Esophagus muscularis mucosa (tissue), 4 donors: ENCODE measurements at regions not wholly inside any gene's neighbourhood (a gene's known extent, or its start where the extent isn't known, plus 50 kb on each side); places are given as distances from the start of the nearest gene placed in this dataset.
A peak's percentile ranks its signal among the peaks of the same experiment; 100 is the strongest.

Experiments used
- DNase-seq: peaks from one replicate; pipeline ENCODE4 v3.0.0-alpha.2; 2017; ENCODE audit errors: extremely low spot score
- H3K27ac ChIP-seq, 4 donors: fragments of 200-600 bp; sonication (generic); replicated peaks in 1 of 4; 1 replicate in 3 of 4; 2 replicates in 1 of 4; pipeline ENCODE4 v1.5.1; 2016 to 2019; ENCODE audit warnings: mild to moderate bottlenecking in 1 of 4
- H3K27me3 ChIP-seq, 4 donors: fragments of 200-600 bp; sonication (generic); one replicate each; pipeline versions ENCODE4 v1.5.1 to v1.6.0; 2016 to 2019
- H3K36me3 ChIP-seq, 4 donors: fragments of 200-600 bp; sonication (generic); one replicate each; pipeline ENCODE4 v1.5.1; 2016 to 2019
- H3K4me1 ChIP-seq, 4 donors: fragments of 200-600 bp; sonication (generic); one replicate each; pipeline ENCODE4 v1.5.1; 2016 to 2019
- H3K4me3 ChIP-seq, 4 donors: fragments of 200-600 bp; sonication (generic); 1 replicate in 2 of 4; 2 replicates in 2 of 4; pipeline ENCODE4 v1.5.1; 2016 to 2019; ENCODE audit warnings: mild to moderate bottlenecking in 4 of 4, moderate library complexity in 1 of 4
- H3K9me3 ChIP-seq, 4 donors: fragments of 200-600 bp; sonication (generic); 1 replicate in 3 of 4; 2 replicates in 1 of 4; pipeline ENCODE4 v1.5.1; 2016 to 2019
- EP300 ChIP-seq: sonication (generic); formaldehyde crosslinking; IDR thresholded peaks from one replicate; pipeline ENCODE4 v1.6.1; 2017; ENCODE audit warnings: antibody characterized with exemption
- POLR2A ChIP-seq: fragments of 450-650 bp; IDR thresholded peaks from one replicate; pipeline ENCODE4 v1.6.1; 2017; ENCODE audit warnings: antibody characterized with exemption, moderate library complexity, mild to moderate bottlenecking, low read depth
- POLR2AphosphoS5 ChIP-seq, 2 donors: sonication (generic); formaldehyde crosslinking; IDR thresholded peaks; one replicate each; pipeline ENCODE4 v1.6.1; 2017; ENCODE audit warnings: antibody characterized with exemption in 2 of 2
- WGBS: methylation state at CpG from one replicate; pipeline ENCODE4 v1.1.5; 2018; 5-methylcytosine and 5-hydroxymethylcytosine counted together
- intact Hi-C: fragments of 100-400 bp; cut with DNase I; formaldehyde crosslinking; loops from one replicate; pipeline ENCODE4 v1.15.1; 2023
- TF ChIP-seq, protein P1 (sequence below), 3 experiments: fragments of 200-600 bp in 2 of 3; fragments of 450-650 bp in 1 of 3; sonication (generic) in 2 of 3; IDR thresholded peaks; one replicate each; pipeline ENCODE4 v1.5.1; 2017 to 2019; ENCODE audit warnings: antibody characterized with exemption in 3 of 3, mild to moderate bottlenecking in 2 of 3, moderate library complexity in 1 of 3

DNA sequence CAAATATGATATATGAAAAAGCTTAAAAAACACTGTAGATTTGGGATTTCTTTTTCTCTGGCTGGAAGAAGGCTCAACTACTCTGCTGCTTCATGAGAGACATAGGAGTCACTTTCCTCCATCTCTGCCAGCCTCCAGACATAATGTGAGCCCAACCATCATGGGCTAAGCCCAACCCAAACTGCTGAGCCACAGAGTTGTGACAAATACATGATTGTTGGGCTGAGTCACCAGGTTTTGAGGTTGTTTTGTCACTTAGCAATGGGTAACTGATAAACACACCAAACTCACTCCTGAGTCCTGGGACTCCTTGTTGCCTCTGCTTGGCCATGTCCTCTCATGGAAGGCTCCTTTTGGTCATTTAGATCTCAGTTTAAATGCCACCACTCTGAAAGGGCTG, 381.8 kb upstream of the FZD8 start:
- Histone ChIP-seq H3K27me3 (no peaks in the 10 kb centered on the region), H3K4me3 (no peak overlapping the region), H3K9me3 (no peaks in the 10 kb centered on the region), H3K36me3 (no peaks in the 10 kb centered on the region), H3K27ac (no peak overlapping the region), H3K4me1 (no peaks in the 10 kb centered on the region)
- TF ChIP-seq POLR2A (no peak), EP300 (no peak), POLR2AphosphoS5 (IDR thresholded peaks at IDR 0.05) (no peak)
- TF ChIP-seq, protein P1, sequence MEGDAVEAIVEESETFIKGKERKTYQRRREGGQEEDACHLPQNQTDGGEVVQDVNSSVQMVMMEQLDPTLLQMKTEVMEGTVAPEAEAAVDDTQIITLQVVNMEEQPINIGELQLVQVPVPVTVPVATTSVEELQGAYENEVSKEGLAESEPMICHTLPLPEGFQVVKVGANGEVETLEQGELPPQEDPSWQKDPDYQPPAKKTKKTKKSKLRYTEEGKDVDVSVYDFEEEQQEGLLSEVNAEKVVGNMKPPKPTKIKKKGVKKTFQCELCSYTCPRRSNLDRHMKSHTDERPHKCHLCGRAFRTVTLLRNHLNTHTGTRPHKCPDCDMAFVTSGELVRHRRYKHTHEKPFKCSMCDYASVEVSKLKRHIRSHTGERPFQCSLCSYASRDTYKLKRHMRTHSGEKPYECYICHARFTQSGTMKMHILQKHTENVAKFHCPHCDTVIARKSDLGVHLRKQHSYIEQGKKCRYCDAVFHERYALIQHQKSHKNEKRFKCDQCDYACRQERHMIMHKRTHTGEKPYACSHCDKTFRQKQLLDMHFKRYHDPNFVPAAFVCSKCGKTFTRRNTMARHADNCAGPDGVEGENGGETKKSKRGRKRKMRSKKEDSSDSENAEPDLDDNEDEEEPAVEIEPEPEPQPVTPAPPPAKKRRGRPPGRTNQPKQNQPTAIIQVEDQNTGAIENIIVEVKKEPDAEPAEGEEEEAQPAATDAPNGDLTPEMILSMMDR (IDR thresholded peaks at IDR 0.05) = no peak
- intact Hi-C loops = no loop called here
- no peak for DNase-seq

DNA sequence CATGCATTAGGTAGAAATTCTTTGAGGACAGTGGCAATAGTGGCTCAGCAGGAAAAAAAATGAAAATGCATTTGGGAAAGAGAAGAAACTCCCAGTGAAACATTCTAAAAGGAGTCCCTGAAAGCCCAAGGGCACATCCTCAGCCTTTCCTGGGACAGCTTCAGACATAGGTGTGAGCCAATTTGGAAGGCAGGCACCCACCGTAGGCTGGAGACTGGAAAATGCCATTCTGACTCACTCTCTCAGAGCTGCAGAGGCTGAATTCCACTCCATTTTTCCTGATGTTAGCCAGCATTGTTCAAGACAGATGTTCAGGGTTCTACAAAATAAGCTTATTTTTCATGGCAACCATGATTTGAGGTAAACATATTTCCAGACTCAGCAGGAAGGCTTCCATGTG, 379.0 kb upstream of the FZD8 start:
- WGBS = 0% methylated on average over 1 of the region's 1 CpG
- intact Hi-C loops = no loop called here
- no peaks in the 10 kb centered on the region for H3K9me3 ChIP-seq
- H3K27me3 ChIP-seq = no peaks in the 10 kb centered on the region
- TF ChIP-seq EP300 = no peak
- TF ChIP-seq, protein P1 (IDR thresholded peaks at IDR 0.05) = no peak
- TF ChIP-seq POLR2AphosphoS5 (IDR thresholded peaks at IDR 0.05) = no peak
- no peak for TF ChIP-seq POLR2A
- peak; percentile 60 for DNase-seq
- H3K4me3 ChIP-seq = no peak overlapping the region
- no peak overlapping the region for H3K27ac ChIP-seq
- H3K4me1 ChIP-seq = no peaks in the 10 kb centered on the region
- no peaks in the 10 kb centered on the region for H3K36me3 ChIP-seq

DNA sequence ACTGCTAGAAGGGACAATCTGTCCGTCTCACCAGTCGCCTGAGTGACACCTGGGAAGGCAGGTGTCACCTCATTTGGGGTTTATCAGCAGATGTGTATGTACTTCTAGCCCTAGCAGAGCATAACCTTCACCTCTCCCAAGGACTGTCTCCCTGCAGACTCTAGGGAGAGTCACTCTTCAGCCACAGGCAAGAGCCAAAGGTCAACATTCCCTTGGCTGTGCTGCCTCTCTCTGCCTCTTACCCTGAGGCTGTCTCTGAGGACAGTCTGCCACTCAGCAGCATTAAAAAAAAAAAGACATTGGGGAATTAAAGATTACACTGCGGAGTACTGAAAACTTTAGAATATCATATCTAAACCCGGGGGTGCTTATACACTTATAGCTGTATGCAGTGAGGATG, 377.7 kb upstream of the FZD8 start:
- intact Hi-C loops = no loop called here
- DNase-seq = no peak
- WGBS = 91% methylated on average over 4 of the region's 4 CpGs
- Histone ChIP-seq H3K36me3 (no peaks in the 10 kb centered on the region), H3K4me1 (no peaks in the 10 kb centered on the region), H3K27me3 (no peaks in the 10 kb centered on the region), H3K9me3 (no peaks in the 10 kb centered on the region), H3K4me3 (no peak overlapping the region), H3K27ac (no peak overlapping the region)
- no peak for TF ChIP-seq EP300
- TF ChIP-seq POLR2A = no peak
- TF ChIP-seq POLR2AphosphoS5 (IDR thresholded peaks at IDR 0.05) = no peak
- TF ChIP-seq, protein P1 (IDR thresholded peaks at IDR 0.05) = no peak

DNA sequence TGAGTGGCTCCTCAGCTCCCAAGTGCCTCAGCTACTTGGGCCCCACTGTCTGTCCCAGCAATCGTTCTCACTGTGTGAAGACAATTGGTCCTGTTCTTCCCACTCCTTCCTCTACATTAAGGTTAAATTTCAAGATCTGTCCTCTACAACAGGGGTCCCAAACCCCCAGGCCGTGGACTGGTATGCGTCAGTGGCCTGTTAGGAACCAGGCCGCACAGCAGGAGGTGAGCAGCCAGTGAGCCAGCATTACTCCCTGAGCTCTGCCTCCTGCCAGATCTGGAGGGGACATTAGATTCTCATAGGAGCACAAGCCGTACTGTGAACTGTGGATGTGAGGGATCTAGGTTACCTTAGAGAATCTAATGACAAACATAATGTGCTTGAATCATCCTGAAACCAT, 376.9 kb upstream of the FZD8 start:
- TF ChIP-seq EP300 = no peak
- TF ChIP-seq, protein P1 (IDR thresholded peaks at IDR 0.05) = no peak
- TF ChIP-seq POLR2A = no peak
- no peak for TF ChIP-seq POLR2AphosphoS5 (IDR thresholded peaks at IDR 0.05)
- intact Hi-C loops = no loop called here
- no peaks in the 10 kb centered on the region for H3K36me3 ChIP-seq
- DNase-seq = peak; percentile 86
- WGBS = 95% methylated on average over 5 of the region's 5 CpGs
- H3K9me3 ChIP-seq = no peaks in the 10 kb centered on the region
- H3K4me3 ChIP-seq = no peak overlapping the region
- no peak overlapping the region for H3K27ac ChIP-seq
- no peaks in the 10 kb centered on the region for H3K27me3 ChIP-seq
- H3K4me1 ChIP-seq = no peaks in the 10 kb centered on the region

DNA sequence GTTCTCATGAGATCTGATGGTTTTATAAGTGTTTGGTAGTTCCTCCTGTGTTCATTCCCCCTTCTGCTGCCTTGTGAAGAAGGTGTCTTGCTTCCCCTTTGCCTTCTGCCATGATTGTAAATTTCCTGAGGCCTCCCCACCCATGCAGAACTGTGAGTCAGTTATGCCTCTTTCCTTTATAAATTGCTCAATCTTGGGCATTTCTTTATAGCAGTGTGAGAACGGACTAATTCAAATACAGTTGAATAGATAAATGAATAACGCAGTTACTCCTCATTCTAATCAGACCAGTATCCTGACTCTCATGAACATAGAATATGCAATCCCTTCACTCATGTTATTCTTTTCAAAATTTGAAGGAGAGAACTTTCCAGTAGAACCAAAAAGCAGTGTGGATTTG, 375.0 kb upstream of the FZD8 start:
- intact Hi-C loops = no loop called here
- no peaks in the 10 kb centered on the region for H3K4me1 ChIP-seq
- TF ChIP-seq POLR2AphosphoS5 (IDR thresholded peaks at IDR 0.05) (no peak), EP300 (no peak), POLR2A (no peak)
- TF ChIP-seq, protein P1 (IDR thresholded peaks at IDR 0.05) = no peak
- WGBS = 94% methylated on average over 2 of the region's 2 CpGs
- no peaks in the 10 kb centered on the region for H3K9me3 ChIP-seq
- no peaks in the 10 kb centered on the region for H3K36me3 ChIP-seq
- no peak overlapping the region for H3K4me3 ChIP-seq
- H3K27me3 ChIP-seq = no peaks in the 10 kb centered on the region
- no peak overlapping the region for H3K27ac ChIP-seq
- DNase-seq = no peak
